ENCODE measurements at regions not wholly inside any gene's neighbourhood (a gene's known extent, or its start where the extent isn't known, plus 50 kb on each side); places are given as distances from the start of the nearest gene placed in this dataset.

DNA sequence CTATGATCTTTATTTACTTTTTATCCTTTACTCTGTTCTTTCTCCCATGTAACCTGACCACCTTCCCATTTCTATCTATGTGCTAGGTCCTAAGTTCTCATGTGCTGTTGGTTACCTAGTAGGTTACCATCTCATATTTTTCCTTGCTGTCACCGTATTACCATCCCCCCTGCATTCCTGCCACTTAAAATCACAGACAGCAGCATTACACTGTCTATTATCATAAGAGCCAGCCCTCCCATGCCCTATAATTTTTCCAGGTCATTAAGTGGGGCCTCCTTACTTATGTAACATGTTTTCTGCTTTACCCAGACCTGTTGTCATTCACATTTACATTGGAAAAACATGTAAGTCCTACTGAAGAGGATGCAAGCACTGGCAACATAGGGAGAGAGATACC, 202.9 kb downstream of the HS3ST3A1 start:
- no peak for DNase-seq (ENCODE audit: low read depth)
- TF ChIP-seq, protein P1, sequence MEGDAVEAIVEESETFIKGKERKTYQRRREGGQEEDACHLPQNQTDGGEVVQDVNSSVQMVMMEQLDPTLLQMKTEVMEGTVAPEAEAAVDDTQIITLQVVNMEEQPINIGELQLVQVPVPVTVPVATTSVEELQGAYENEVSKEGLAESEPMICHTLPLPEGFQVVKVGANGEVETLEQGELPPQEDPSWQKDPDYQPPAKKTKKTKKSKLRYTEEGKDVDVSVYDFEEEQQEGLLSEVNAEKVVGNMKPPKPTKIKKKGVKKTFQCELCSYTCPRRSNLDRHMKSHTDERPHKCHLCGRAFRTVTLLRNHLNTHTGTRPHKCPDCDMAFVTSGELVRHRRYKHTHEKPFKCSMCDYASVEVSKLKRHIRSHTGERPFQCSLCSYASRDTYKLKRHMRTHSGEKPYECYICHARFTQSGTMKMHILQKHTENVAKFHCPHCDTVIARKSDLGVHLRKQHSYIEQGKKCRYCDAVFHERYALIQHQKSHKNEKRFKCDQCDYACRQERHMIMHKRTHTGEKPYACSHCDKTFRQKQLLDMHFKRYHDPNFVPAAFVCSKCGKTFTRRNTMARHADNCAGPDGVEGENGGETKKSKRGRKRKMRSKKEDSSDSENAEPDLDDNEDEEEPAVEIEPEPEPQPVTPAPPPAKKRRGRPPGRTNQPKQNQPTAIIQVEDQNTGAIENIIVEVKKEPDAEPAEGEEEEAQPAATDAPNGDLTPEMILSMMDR (conservative IDR thresholded peaks at IDR 0.05; ENCODE audit: control insufficient read depth, insufficient read depth, low read depth, low read length): no peak
- no peak overlapping the region for H3K4me3 ChIP-seq (ENCODE audit: control insufficient read depth, low read depth, low read length)

DNA sequence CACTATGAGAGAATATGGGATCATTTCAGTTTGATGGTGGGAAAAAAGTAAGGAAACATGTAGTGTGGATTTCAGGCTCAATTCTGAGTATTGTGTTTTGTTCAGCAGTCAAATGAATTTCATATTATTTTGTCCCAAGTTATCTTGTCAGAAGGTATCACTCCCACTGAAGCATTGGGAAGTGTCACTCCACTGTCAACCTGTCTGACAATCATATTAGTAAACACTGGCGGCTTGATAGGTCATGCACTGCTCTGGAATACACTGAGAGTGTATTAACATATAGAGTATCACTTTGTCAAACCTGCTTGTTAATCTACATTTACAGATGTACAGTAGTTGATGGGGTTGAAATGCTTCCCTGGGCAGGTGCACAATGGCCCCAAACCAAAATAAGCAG, 203.6 kb downstream of the HS3ST3A1 start:
- DNase-seq (ENCODE audit: low read depth): no peak
- TF ChIP-seq, protein P1 (conservative IDR thresholded peaks at IDR 0.05; ENCODE audit: control insufficient read depth, insufficient read depth, low read depth, low read length): no peak
- H3K4me3 ChIP-seq (ENCODE audit: control insufficient read depth, low read depth, low read length): no peak overlapping the region

DNA sequence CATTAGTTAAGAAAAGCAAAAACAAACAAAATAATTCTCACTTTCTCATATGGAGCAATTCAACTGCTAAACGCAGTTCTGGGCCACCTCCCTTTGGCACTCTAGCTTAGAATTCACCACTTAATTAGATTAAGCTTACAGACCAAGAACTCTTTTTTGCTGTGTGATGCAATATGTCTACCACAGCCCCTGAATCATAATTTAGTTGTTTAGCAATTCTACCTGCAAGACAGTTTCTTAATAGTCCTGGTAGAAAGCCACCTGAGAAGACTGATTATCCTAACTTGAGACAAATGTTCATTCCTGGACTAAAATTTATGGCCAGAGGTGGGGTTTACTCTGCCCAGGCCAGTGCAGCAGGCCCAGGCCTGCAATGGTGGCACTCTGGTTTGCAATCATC, 205.9 kb downstream of the HS3ST3A1 start:
- H3K4me3 ChIP-seq (ENCODE audit: control insufficient read depth, low read depth, low read length): no peak overlapping the region
- peak; percentile 77 for DNase-seq (ENCODE audit: low read depth)
- TF ChIP-seq, protein P1 (conservative IDR thresholded peaks at IDR 0.05; ENCODE audit: control insufficient read depth, insufficient read depth, low read depth, low read length): no peak

DNA sequence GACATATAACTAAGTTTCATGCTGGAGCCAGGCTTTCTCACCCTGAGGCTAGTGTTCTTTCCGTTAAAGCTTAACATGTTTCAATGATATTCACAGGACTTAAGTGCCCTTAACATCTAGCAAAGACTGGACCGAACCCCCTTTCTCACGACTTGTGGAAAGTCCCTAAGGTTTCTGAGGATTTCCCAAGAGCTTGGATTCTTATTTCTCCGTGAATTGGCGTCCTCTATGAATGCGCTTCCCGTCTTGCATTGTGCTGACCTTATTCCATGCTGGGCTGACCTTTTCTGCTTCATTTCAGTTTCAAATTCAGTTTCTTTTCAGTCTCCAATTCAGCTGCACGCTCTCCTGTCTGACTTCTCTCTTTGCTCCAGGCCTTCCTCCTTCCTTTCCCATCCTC, 206.4 kb downstream of the HS3ST3A1 start:
- no peak overlapping the region for H3K4me3 ChIP-seq (ENCODE audit: control insufficient read depth, low read depth, low read length)
- TF ChIP-seq, protein P1 (conservative IDR thresholded peaks at IDR 0.05; ENCODE audit: control insufficient read depth, insufficient read depth, low read depth, low read length): no peak
- peak; percentile 71 for DNase-seq (ENCODE audit: low read depth)

DNA sequence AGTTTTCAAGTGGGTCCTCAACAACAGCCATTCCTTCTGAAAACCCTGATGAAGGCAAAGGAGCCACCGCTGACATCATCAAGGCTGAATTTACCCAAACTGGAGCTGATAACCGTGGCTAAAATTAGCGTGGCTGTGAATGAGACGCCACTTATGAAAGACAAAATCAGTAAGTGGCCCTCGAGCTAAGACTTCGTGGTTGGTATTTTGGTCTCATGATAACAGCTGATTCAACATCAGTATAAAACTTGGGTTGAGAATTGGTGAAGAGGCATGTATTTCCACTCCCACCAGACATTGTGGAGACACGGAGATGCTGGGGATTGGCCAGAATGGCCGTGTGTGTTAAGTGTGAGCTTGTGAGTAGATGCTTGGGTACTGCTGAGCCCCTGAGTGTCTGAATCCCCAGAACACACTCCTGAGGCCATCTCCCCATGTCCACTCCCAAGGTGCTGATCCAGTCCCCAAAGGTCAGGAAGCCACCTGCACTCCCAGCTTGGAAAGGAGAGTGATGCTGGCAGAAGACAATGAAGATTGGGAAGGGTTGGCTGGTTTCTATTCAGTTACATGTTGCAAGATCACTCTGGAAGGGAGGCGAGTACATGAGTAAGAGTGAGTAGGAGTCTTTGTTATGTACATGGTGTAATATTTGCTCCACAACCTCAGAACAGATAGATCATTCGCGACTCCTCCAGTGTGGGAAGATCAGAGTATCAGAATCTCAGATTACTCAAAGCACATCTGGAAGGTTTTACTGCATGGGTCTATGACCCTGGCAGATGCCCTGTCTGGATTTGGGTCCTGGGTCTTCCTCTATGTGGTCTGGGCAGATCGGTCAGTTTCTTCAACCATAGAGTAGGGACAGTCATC, 207.7 kb downstream of the HS3ST3A1 start:
- no peak overlapping the region for H3K4me3 ChIP-seq (ENCODE audit: control insufficient read depth, low read depth, low read length)
- TF ChIP-seq, protein P1 (conservative IDR thresholded peaks at IDR 0.05; ENCODE audit: control insufficient read depth, insufficient read depth, low read depth, low read length): no peak
- DNase-seq (ENCODE audit: low read depth): peak; percentile 99

DNA sequence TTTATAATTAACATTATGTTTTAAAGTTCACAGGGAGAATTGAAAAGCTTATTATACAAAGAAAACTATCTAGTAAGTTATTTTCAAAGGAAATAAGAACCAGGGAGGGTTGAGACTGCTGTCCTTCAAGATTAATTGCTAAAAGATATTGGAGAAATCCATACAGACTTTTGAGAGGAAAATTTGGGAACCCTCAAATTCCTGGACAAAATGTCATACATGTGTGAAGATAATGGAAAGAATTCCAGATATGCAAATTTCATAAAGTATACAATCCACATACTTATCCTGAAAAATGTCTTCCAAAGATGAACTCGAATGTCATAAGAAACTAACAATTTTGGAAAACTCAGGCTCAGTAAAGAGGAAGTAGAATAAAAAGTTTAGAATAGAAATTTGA, 213.8 kb downstream of the HS3ST3A1 start:
- no peak for DNase-seq (ENCODE audit: low read depth)
- TF ChIP-seq, protein P1 (conservative IDR thresholded peaks at IDR 0.05; ENCODE audit: control insufficient read depth, insufficient read depth, low read depth, low read length): no peak
- H3K4me3 ChIP-seq (ENCODE audit: control insufficient read depth, low read depth, low read length): no peak overlapping the region

All from fibroblast of mammary gland (primary cell).